Neural progenitor cell (in vitro differentiated cells): ENCODE measurements at regions not wholly inside any gene's neighbourhood (a gene's known extent, or its start where the extent isn't known, plus 50 kb on each side); places are given as distances from the start of the nearest gene placed in this dataset.

Experiments used
- EZH2 ChIP-seq: fragments of 200-600 bp; sonication (generic); IDR thresholded peaks from 2 replicates; pipeline ENCODE4 v1.6.1; 2017; ENCODE audit warnings: antibody characterized with exemption, mild to moderate bottlenecking, moderate library complexity
- TF ChIP-seq, protein P1 (sequence below): fragments of 200-600 bp; sonication (generic); IDR thresholded peaks from 2 replicates; pipeline ENCODE4 v1.5.1; 2017; ENCODE audit warnings: antibody characterized with exemption, mild to moderate bottlenecking

DNA sequence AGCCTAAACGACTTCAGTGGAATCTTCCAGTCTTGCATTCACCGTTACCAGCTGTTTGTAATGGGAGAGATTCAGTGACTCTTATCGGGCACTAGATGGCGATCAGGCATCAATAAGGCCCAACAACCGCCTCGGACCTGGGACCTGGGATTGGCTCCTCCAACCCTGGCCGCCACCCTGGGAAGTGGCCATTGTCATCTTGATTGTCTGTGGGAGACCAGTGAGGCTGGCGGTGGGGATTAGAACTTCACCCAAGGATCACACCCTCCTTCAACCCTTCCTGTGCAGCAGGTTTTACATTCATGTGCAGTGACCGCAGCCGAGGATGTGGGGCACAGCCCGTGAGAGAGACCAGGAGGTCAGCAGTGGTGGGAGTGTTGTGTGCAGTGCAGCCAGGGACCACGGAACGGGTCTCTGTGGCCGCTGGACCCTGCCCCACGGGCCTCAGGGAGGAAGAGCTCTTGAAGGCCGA lies 85.3 kb downstream of the SPP2 start:
- TF ChIP-seq, protein P1, sequence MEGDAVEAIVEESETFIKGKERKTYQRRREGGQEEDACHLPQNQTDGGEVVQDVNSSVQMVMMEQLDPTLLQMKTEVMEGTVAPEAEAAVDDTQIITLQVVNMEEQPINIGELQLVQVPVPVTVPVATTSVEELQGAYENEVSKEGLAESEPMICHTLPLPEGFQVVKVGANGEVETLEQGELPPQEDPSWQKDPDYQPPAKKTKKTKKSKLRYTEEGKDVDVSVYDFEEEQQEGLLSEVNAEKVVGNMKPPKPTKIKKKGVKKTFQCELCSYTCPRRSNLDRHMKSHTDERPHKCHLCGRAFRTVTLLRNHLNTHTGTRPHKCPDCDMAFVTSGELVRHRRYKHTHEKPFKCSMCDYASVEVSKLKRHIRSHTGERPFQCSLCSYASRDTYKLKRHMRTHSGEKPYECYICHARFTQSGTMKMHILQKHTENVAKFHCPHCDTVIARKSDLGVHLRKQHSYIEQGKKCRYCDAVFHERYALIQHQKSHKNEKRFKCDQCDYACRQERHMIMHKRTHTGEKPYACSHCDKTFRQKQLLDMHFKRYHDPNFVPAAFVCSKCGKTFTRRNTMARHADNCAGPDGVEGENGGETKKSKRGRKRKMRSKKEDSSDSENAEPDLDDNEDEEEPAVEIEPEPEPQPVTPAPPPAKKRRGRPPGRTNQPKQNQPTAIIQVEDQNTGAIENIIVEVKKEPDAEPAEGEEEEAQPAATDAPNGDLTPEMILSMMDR = peak; percentile 95
- no peak for TF ChIP-seq EZH2
